SK-N-SH (cell line): ENCODE measurements at regions not wholly inside any gene's neighbourhood (a gene's known extent, or its start where the extent isn't known, plus 50 kb on each side); places are given as distances from the start of the nearest gene placed in this dataset.

ENCODE experiments used
- ELF1 ChIP-seq: IDR thresholded peaks from 2 replicates; pipeline ENCODE4 v1.4.0; 2012
- EP300 ChIP-seq, 2 experiments: IDR thresholded peaks; 2 replicates each; pipeline versions ENCODE4 v1.4.0 to v1.6.1; 2012; ENCODE audit warnings: borderline replicate concordance in 1 of 2, low read depth in 1 of 2, low read length in 1 of 2
- FOSL2 ChIP-seq: IDR thresholded peaks from 2 replicates; pipeline ENCODE4 v1.4.0; 2012; ENCODE audit warnings: low read depth, mild to moderate bottlenecking, moderate library complexity, borderline replicate concordance
- FOXM1 ChIP-seq: IDR thresholded peaks from 2 replicates; pipeline ENCODE4 v1.4.0; 2012; ENCODE audit warnings: low read depth, mild to moderate bottlenecking
- JUND ChIP-seq: IDR thresholded peaks from 2 replicates; pipeline ENCODE4 v1.4.0; 2012
- MEF2A ChIP-seq: IDR thresholded peaks from 2 replicates; pipeline ENCODE4 v1.4.0; 2012; ENCODE audit warnings: low read depth, borderline replicate concordance
- POLR2AphosphoS5 ChIP-seq: IDR thresholded peaks from 2 replicates; pipeline ENCODE4 v1.6.1; 2012; ENCODE audit warnings: low read depth, low read length
- REST ChIP-seq: IDR thresholded peaks from 2 replicates; pipeline ENCODE4 v1.6.1; 2012; ENCODE audit warnings: mild to moderate bottlenecking, low read depth, low read length, moderate library complexity
- SIN3A ChIP-seq: IDR thresholded peaks from 2 replicates; pipeline ENCODE4 v1.6.1; 2012; ENCODE audit warnings: low read depth, mild to moderate bottlenecking, low read length, moderate library complexity, borderline replicate concordance
- TF ChIP-seq, protein P1 (sequence below): fragments of 200-600 bp; sonication (generic); IDR thresholded peaks from 2 replicates; pipeline ENCODE4 v1.6.1; 2017; ENCODE audit warnings: antibody characterized with exemption, mild to moderate bottlenecking, moderate library complexity
- TF ChIP-seq, protein P2 (sequence below): IDR thresholded peaks from 2 replicates; pipeline ENCODE4 v1.4.0; 2012; ENCODE audit warnings: low read depth, borderline replicate concordance
- TF ChIP-seq, protein P3 (sequence below): IDR thresholded peaks from 2 replicates; pipeline ENCODE4 v1.4.0; 2012; ENCODE audit warnings: low read depth

DNA sequence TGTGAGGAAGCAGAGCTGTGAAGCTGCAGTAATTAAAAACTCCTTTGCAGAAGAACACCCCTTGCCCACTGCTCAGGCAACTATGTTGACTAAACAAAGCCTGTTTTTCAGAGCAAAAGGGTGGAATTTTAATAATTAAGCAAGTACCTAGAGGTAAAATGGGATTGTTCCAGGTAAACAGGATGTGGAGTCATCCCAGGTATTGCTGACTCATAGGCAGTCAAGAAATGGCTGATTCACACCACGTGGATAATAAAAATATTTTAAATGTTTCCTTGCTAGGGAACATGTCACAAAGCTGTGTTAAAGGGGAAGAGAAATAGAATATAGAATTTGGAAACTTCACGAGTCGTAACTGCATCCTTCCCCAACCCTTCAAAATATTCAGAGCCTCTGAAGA lies 491.8 kb downstream of the BTBD3 start:
- TF ChIP-seq ELF1: no peak
- TF ChIP-seq, protein P1, sequence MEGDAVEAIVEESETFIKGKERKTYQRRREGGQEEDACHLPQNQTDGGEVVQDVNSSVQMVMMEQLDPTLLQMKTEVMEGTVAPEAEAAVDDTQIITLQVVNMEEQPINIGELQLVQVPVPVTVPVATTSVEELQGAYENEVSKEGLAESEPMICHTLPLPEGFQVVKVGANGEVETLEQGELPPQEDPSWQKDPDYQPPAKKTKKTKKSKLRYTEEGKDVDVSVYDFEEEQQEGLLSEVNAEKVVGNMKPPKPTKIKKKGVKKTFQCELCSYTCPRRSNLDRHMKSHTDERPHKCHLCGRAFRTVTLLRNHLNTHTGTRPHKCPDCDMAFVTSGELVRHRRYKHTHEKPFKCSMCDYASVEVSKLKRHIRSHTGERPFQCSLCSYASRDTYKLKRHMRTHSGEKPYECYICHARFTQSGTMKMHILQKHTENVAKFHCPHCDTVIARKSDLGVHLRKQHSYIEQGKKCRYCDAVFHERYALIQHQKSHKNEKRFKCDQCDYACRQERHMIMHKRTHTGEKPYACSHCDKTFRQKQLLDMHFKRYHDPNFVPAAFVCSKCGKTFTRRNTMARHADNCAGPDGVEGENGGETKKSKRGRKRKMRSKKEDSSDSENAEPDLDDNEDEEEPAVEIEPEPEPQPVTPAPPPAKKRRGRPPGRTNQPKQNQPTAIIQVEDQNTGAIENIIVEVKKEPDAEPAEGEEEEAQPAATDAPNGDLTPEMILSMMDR: no peak
- no peak for TF ChIP-seq FOXM1
- no peak for TF ChIP-seq EP300 (IDR thresholded peaks at IDR 0.05; ENCODE audit: borderline replicate concordance in 1 of 2, low read depth in 1 of 2, low read length in 1 of 2)
- TF ChIP-seq MEF2A: no peak
- TF ChIP-seq, protein P2, sequence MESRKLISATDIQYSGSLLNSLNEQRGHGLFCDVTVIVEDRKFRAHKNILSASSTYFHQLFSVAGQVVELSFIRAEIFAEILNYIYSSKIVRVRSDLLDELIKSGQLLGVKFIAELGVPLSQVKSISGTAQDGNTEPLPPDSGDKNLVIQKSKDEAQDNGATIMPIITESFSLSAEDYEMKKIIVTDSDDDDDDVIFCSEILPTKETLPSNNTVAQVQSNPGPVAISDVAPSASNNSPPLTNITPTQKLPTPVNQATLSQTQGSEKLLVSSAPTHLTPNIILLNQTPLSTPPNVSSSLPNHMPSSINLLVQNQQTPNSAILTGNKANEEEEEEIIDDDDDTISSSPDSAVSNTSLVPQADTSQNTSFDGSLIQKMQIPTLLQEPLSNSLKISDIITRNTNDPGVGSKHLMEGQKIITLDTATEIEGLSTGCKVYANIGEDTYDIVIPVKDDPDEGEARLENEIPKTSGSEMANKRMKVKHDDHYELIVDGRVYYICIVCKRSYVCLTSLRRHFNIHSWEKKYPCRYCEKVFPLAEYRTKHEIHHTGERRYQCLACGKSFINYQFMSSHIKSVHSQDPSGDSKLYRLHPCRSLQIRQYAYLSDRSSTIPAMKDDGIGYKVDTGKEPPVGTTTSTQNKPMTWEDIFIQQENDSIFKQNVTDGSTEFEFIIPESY: no peak
- no peak for TF ChIP-seq REST
- no peak for TF ChIP-seq SIN3A
- TF ChIP-seq FOSL2: no peak
- no peak for TF ChIP-seq POLR2AphosphoS5
- TF ChIP-seq, protein P3, sequence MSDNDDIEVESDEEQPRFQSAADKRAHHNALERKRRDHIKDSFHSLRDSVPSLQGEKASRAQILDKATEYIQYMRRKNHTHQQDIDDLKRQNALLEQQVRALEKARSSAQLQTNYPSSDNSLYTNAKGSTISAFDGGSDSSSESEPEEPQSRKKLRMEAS: no peak
- TF ChIP-seq JUND: no peak
